Tibial artery (tissue), 4 donors: ENCODE measurements at regions not wholly inside any gene's neighbourhood (a gene's known extent, or its start where the extent isn't known, plus 50 kb on each side); places are given as distances from the start of the nearest gene placed in this dataset.

Experiments
- DNase-seq, 2 donors: peaks; one replicate each; pipeline ENCODE4 v3.0.0-alpha.2; 2019
- H3K27ac ChIP-seq, 2 donors: fragments of 200-600 bp; sonication (generic) in 1 of 2; 1 replicate in 1 of 2; 2 replicates in 1 of 2; pipeline ENCODE4 v1.5.1; 2018 to 2019; ENCODE audit warnings: mild to moderate bottlenecking in 1 of 2
- H3K27me3 ChIP-seq, 2 donors: fragments of 200-600 bp; sonication (generic) in 1 of 2; one replicate each; pipeline versions ENCODE4 v1.5.1 to v1.6.0; 2016 to 2019
- H3K36me3 ChIP-seq, 3 donors: fragments of 200-600 bp; sonication (generic) in 2 of 3; one replicate each; pipeline ENCODE4 v1.5.1; 2016 to 2019; ENCODE audit warnings: mild to moderate bottlenecking in 2 of 3
- H3K4me1 ChIP-seq, 4 donors: fragments of 200-600 bp; sonication (generic) in 2 of 4; 1 replicate in 3 of 4; 2 replicates in 1 of 4; pipeline ENCODE4 v1.5.1; 2016 to 2019
- H3K4me3 ChIP-seq, 2 donors: fragments of 200-600 bp; sonication (generic) in 1 of 2; 1 replicate in 1 of 2; 2 replicates in 1 of 2; pipeline ENCODE4 v1.5.1; 2018 to 2019; ENCODE audit warnings: mild to moderate bottlenecking in 2 of 2
- H3K9me3 ChIP-seq, 3 donors: fragments of 200-600 bp; sonication (generic) in 1 of 3; one replicate each; pipeline ENCODE4 v1.5.1; 2016 to 2019
- CTCF ChIP-seq, 2 experiments: fragments of 200-600 bp in 1 of 2; fragments of 450-650 bp in 1 of 2; IDR thresholded peaks; one replicate each; pipeline ENCODE4 v1.5.1; 2017 to 2019; ENCODE audit warnings: antibody characterized with exemption in 2 of 2, mild to moderate bottlenecking in 1 of 2, moderate library complexity in 1 of 2
- intact Hi-C: fragments of 100-400 bp; cut with DNase I; formaldehyde crosslinking; loops from one replicate; pipeline ENCODE4 v1.15.0; 2023; ENCODE audit warnings: low total_unique reads

GRCh38 chr12:125305231-125305630, 240.0 kb downstream of the AACS start:
- Histone ChIP-seq H3K4me1 (no peaks in the 10 kb centered on the region), H3K27me3 (no peaks in the 10 kb centered on the region), H3K27ac (no peak overlapping the region), H3K9me3 (no peaks in the 10 kb centered on the region), H3K4me3 (no peak overlapping the region), H3K36me3 (no peaks in the 10 kb centered on the region)
- DNase-seq = no peak
- no peak for TF ChIP-seq CTCF (IDR thresholded peaks at IDR 0.05)
- intact Hi-C loops = no loop called here

- H3K27me3 ChIP-seq = peaks cover 0 to 5% of the 10 kb centered on the region in 2 donors
- DNase-seq = no peak
- H3K4me3 ChIP-seq = no peak overlapping the region
- no peak overlapping the region for H3K27ac ChIP-seq
- intact Hi-C loops = no loop called here
- H3K4me1 ChIP-seq = no peaks in the 10 kb centered on the region
- H3K9me3 ChIP-seq = no peaks in the 10 kb centered on the region
- TF ChIP-seq CTCF (IDR thresholded peaks at IDR 0.05) = no peak
- no peaks in the 10 kb centered on the region for H3K36me3 ChIP-seq
These were observed 245.2 kb downstream of the AACS start for GRCh38 chr12:125310461-125310860.

- intact Hi-C loops = no loop called here
- H3K27ac ChIP-seq = no peak overlapping the region
- H3K4me3 ChIP-seq = no peak overlapping the region
- TF ChIP-seq CTCF (IDR thresholded peaks at IDR 0.05) = no peak
- peaks cover 0 to 8% of the 10 kb centered on the region in 2 donors for H3K27me3 ChIP-seq
- no peaks in the 10 kb centered on the region for H3K4me1 ChIP-seq
- H3K36me3 ChIP-seq = no peaks in the 10 kb centered on the region
- no peaks in the 10 kb centered on the region for H3K9me3 ChIP-seq
- no peak for DNase-seq
These were observed 245.8 kb downstream of the AACS start for GRCh38 chr12:125311050-125311449.

- H3K27me3 ChIP-seq = peaks cover 0 to 8% of the 10 kb centered on the region in 2 donors
- no peak overlapping the region for H3K27ac ChIP-seq
- intact Hi-C loops = no loop called here
- DNase-seq = no peak
- TF ChIP-seq CTCF (IDR thresholded peaks at IDR 0.05) = no peak
- H3K4me3 ChIP-seq = no peak overlapping the region
- no peaks in the 10 kb centered on the region for H3K4me1 ChIP-seq
- no peaks in the 10 kb centered on the region for H3K36me3 ChIP-seq
- H3K9me3 ChIP-seq = no peaks in the 10 kb centered on the region
These were observed 247.2 kb downstream of the AACS start for GRCh38 chr12:125312471-125312870.

- TF ChIP-seq CTCF (IDR thresholded peaks at IDR 0.05) = no peak
- no peak overlapping the region for H3K4me3 ChIP-seq
- intact Hi-C loops = no loop called here
- H3K36me3 ChIP-seq = no peaks in the 10 kb centered on the region
- H3K9me3 ChIP-seq = no peaks in the 10 kb centered on the region
- no peak for DNase-seq
- peaks cover 0 to 8% of the 10 kb centered on the region in 2 donors for H3K27me3 ChIP-seq
- H3K4me1 ChIP-seq = no peaks in the 10 kb centered on the region
- H3K27ac ChIP-seq = no peak overlapping the region
These were observed 249.0 kb downstream of the AACS start for GRCh38 chr12:125314051-125314755.

- no peak for TF ChIP-seq CTCF (IDR thresholded peaks at IDR 0.05)
- no peak overlapping the region for H3K27ac ChIP-seq
- no peaks in the 10 kb centered on the region for H3K36me3 ChIP-seq
- H3K4me3 ChIP-seq = no peak overlapping the region
- no peak for DNase-seq
- H3K27me3 ChIP-seq = peaks cover 0 to 8% of the 10 kb centered on the region in 2 donors
- intact Hi-C loops = no loop called here
- no peaks in the 10 kb centered on the region for H3K4me1 ChIP-seq
- no peaks in the 10 kb centered on the region for H3K9me3 ChIP-seq
These were observed 250.5 kb downstream of the AACS start for GRCh38 chr12:125315771-125316170.
